ENCODE measurements at regions not wholly inside any gene's neighbourhood (a gene's known extent, or its start where the extent isn't known, plus 50 kb on each side); places are given as distances from the start of the nearest gene placed in this dataset.

DNA sequence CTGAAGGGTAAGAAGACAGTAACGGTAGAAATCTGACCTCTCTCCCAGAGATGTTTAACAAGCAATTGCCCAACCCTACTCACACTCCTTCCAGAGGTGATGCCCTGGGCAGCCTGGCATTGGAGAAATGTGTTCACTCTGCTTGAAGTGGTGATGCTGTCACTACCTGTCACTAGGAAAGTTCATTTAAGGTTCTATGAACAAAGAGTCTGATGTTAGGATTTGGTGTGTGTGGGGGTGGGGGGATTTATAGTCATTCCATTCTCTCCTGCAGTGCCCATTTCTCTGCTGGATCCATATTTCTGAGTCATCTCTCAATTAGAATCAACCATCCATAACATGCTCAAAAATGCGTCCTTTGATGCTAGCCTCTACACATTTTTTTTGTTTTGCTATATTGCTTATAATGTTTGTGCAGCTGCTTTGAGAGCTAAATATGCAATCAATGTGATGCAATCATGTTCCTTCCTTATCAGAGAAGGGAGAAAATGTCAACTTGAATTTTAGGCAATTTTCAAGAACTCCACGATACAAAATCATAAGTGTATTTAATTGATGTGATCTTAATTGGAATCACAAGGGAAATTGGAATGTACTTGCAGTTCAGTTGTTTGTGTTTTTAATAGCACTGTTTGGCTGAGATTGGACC lies 173.9 kb downstream of the DUSP10 start:
- TF ChIP-seq, protein P1, sequence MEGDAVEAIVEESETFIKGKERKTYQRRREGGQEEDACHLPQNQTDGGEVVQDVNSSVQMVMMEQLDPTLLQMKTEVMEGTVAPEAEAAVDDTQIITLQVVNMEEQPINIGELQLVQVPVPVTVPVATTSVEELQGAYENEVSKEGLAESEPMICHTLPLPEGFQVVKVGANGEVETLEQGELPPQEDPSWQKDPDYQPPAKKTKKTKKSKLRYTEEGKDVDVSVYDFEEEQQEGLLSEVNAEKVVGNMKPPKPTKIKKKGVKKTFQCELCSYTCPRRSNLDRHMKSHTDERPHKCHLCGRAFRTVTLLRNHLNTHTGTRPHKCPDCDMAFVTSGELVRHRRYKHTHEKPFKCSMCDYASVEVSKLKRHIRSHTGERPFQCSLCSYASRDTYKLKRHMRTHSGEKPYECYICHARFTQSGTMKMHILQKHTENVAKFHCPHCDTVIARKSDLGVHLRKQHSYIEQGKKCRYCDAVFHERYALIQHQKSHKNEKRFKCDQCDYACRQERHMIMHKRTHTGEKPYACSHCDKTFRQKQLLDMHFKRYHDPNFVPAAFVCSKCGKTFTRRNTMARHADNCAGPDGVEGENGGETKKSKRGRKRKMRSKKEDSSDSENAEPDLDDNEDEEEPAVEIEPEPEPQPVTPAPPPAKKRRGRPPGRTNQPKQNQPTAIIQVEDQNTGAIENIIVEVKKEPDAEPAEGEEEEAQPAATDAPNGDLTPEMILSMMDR (IDR thresholded peaks at IDR 0.05), result no peak
- TF ChIP-seq EP300 (IDR thresholded peaks at IDR 0.05), result no peak
- TF ChIP-seq POLR2A (IDR thresholded peaks at IDR 0.05), result no peak
